Activated CD8-positive, alpha-beta memory T cell treated with anti-CD3 and anti-CD28 coated beads for 36 hours (primary cell): ENCODE measurements at regions not wholly inside any gene's neighbourhood (a gene's known extent, or its start where the extent isn't known, plus 50 kb on each side); places are given as distances from the start of the nearest gene placed in this dataset.

Source experiments
- CTCF ChIA-PET: fragments of 350-600 bp; sonication (Branson Sonifier 250); formaldehyde crosslinking; loops from one replicate; lab custom pipeline; 2021; ENCODE audit warnings: antibody characterized with exemption; lab: Charles Lee
- POLR2A ChIA-PET: fragments of 350-600 bp; sonication (Branson Sonifier 250); formaldehyde crosslinking; loops from one replicate; lab custom pipeline; 2021; ENCODE audit warnings: antibody characterized with exemption; lab: Charles Lee

- POLR2A ChIA-PET = no interaction called here
- CTCF ChIA-PET = no interaction called here
Observed at GRCh38 chr20:51076786-51077685, 54.1 kb upstream of the KCNG1 start.

- ChIA-PET POLR2A (no interaction called here), CTCF (interaction anchor here (0.6 to 0.9 kb wide), 2 partner anchors 59 to 1028 kb away, joined by 3 to 4 read pairs; no protein-coding TSS in a partner anchor)
Observed at GRCh38 chr20:51074062-51074461, 51.2 kb upstream of the KCNG1 start.
